ENCODE measurements at regions not wholly inside any gene's neighbourhood (a gene's known extent, or its start where the extent isn't known, plus 50 kb on each side); places are given as distances from the start of the nearest gene placed in this dataset.
"Not testable (repeated sequence)": the region's sequence is repeated elsewhere in the genome, so short reads cannot be mapped to it uniquely, and the experiment has no call there.

DNA sequence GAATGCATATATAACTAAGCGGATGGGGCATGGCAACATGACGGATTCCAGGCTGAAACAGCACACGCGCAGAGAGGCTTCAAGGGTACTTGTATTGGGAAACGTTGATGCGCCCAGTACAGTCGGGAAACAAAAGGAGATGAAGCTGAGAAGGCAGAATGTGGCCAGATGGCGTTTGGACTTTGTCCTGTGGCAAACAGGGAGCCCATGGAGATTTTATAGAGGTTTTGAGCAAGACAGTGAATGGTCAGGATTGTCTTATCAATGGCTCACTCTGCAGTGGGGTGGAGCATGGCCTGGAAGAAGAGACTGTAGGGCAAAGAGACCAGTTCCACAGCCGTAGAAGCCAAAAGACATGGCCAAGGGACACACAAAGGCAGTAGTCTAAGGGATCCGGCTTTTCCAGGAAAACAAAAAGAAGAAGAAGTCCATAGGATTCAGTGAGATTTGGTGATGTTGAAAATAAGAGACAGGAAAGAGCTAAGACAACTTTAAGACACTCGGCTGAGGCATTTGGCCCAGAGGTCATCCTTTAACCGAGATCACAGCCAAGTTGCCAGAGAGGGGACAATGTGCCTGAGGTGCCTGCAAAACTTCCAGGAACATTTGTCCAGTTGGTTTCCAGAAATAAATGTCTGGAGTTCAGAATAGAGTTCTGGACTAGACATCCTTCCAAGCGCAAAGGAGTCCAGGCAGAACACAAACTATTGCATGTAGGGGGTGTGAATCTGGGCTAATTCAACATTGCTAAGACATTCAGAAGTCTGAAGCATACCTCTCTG lies 123.0 kb upstream of the RREB1 start:
- TF ChIP-seq, protein P1, sequence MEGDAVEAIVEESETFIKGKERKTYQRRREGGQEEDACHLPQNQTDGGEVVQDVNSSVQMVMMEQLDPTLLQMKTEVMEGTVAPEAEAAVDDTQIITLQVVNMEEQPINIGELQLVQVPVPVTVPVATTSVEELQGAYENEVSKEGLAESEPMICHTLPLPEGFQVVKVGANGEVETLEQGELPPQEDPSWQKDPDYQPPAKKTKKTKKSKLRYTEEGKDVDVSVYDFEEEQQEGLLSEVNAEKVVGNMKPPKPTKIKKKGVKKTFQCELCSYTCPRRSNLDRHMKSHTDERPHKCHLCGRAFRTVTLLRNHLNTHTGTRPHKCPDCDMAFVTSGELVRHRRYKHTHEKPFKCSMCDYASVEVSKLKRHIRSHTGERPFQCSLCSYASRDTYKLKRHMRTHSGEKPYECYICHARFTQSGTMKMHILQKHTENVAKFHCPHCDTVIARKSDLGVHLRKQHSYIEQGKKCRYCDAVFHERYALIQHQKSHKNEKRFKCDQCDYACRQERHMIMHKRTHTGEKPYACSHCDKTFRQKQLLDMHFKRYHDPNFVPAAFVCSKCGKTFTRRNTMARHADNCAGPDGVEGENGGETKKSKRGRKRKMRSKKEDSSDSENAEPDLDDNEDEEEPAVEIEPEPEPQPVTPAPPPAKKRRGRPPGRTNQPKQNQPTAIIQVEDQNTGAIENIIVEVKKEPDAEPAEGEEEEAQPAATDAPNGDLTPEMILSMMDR (IDR thresholded peaks at IDR 0.05; ENCODE audit: low read depth, low read length) = no peak
- no peak overlapping the region for H3K4me3 ChIP-seq (ENCODE audit: low read depth, low read length)

GRCh38 chr6:6986344-6986743 lies 121.4 kb upstream of the RREB1 start:
- TF ChIP-seq, protein P1 (IDR thresholded peaks at IDR 0.05; ENCODE audit: low read depth, low read length) = no peak

GRCh38 chr6:6987749-6988148 lies 120.0 kb upstream of the RREB1 start:
- TF ChIP-seq, protein P1 (IDR thresholded peaks at IDR 0.05; ENCODE audit: low read depth, low read length) = no peak
- no peak overlapping the region for H3K4me3 ChIP-seq (ENCODE audit: low read depth, low read length)

More at GRCh38 chr6:6986344-6986743, 121.4 kb upstream of the RREB1 start:
- no peak overlapping the region for H3K4me3 ChIP-seq (ENCODE audit: low read depth, low read length)

- not testable (repeated sequence) for H3K4me3 ChIP-seq (ENCODE audit: low read depth, low read length)
Observed at GRCh38 chr6:6990059-6990458, 117.7 kb upstream of the RREB1 start.

- H3K4me3 ChIP-seq (ENCODE audit: low read depth, low read length) = no peak overlapping the region
- TF ChIP-seq, protein P1 (IDR thresholded peaks at IDR 0.05; ENCODE audit: low read depth, low read length) = no peak
Observed at GRCh38 chr6:6993503-6994237, 114.1 kb upstream of the RREB1 start.

GRCh38 chr6:6994796-6995195 lies 113.0 kb upstream of the RREB1 start:
- TF ChIP-seq, protein P1 (IDR thresholded peaks at IDR 0.05; ENCODE audit: low read depth, low read length) = no peak
- H3K4me3 ChIP-seq (ENCODE audit: low read depth, low read length) = no peak overlapping the region

DNA sequence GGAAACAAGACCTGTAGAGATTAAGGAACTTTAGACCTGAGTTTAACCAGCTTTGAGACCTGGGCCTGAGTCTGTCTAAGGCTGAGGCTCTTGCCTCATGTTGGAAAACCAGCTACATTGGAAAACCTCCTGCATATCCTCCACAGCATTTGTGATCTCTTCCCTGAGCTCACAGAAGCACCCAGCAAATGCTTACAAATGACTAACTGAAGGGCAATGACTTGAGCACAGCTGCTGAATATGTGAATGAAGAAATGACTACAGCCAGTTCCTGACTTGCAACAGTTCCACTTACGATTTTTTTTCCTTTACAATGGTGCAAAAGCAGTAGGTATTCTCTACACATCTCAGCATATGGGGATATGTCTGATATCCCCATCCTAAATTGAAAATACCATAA lies 112.4 kb upstream of the RREB1 start:
- TF ChIP-seq, protein P1 (IDR thresholded peaks at IDR 0.05; ENCODE audit: low read depth, low read length) = no peak
- H3K4me3 ChIP-seq (ENCODE audit: low read depth, low read length) = no peak overlapping the region

All from WI38 (cell line).